ENCODE measurements at regions not wholly inside any gene's neighbourhood (a gene's known extent, or its start where the extent isn't known, plus 50 kb on each side); places are given as distances from the start of the nearest gene placed in this dataset.
A peak's percentile ranks its signal among the peaks of the same experiment; 100 is the strongest.

- DNase-seq = no peak
Observed at GRCh38 chr9:108674766-108675530, 180.8 kb downstream of the ACTL7B start.

DNA sequence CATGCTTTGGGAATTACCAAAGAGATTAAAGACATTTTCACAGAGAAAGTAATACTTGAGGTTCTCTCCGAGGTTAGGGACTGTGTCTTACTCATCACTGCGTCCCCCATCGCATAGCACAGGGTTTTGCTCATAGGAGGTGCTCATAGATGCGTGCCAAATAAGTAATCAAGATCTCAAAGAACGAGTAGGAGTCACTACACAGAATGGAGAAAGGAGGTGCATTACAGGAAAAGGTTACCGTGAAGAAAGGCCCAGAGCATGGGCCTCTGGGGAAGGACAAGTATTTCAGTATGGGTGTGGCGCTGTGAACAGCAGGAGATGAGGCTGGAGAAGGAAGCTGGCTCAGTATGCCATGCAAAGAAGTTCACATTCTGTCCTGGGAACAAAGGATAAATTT is 182.4 kb downstream of the ACTL7B start:
- DNase-seq = no peak

- peak; percentile 20 for DNase-seq
Observed at GRCh38 chr9:108672475-108673190, 183.2 kb downstream of the ACTL7B start.

- DNase-seq = peak; percentile 36
Observed at GRCh38 chr9:108671794-108672193, 184.0 kb downstream of the ACTL7B start.

DNA sequence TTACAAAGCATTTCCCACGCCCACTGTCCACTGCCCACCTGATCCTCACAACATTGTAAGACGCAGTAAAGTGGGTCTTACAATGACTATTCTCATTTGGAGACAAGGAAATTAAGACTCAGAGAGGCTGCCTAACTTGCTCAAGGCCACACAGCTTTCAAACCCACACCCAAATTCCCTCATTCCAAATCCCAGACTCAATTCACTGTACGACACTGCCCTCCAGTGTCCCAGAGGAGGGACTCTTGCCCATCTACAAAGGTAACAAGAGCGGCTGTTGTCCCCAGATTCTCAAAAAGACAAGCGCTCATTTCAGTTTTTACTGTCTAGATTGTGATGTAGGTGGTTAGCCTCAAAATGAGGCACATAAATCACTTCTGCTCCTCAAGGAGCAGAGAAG is 184.6 kb downstream of the ACTL7B start:
- peak; percentile 11 for DNase-seq

DNA sequence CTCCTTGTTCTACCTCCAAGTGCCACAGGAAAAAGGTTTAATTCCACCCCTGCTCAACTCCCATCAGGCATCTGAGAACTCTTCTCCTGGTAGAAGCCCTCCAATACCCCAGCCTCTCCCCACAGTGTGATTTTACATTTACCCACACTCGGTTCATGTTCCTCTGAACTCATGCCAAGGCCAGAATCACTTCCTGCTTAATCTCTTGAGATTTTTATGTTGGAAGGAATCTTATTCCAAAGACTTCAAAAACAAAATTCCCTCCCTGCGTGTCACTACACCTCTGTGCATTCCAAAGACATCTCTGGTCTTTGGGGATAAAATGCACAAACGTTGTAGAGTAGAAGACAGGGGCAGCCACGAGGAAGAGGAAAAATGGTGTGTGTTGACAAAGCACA is 186.8 kb downstream of the ACTL7B start:
- no peak for DNase-seq

- DNase-seq = no peak
Observed at GRCh38 chr9:108668191-108668937, 187.4 kb downstream of the ACTL7B start.

- no peak for DNase-seq
Observed at GRCh38 chr9:108666240-108666784, 189.5 kb downstream of the ACTL7B start.

DNA sequence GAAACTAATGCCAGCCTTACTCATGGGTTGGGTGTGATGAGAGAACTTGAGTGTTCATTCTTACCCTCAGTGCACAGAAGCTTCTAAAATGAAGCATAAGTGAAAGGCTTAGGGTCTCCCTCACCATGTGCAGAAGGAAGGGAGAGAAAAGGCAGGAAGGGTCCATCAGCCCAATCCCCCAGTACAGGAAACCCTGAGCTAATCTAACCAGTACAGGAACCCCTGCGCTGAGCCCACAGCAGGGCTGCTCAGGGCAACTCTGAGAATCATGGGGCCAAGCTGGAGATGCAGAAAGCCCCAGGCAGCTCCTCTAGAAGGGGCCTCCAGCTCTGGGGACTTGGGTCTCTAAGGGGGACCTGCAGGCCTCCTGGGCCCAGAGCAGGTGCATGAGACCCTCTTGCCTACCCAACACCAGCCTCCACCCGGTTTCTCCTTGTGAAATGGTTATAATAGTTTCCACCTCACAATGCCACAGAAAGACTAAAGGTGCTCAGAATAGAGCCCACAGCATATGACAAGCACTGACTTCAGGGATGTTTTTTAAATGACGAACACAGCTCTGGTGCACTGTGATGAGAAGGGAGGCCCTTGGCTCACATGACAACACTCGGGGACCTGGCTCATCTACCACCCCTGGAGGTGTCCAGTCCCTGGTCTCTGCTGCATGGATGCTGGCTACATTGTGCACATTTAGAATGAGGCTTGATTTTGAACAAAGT is 190.1 kb downstream of the ACTL7B start:
- no peak for DNase-seq

DNA sequence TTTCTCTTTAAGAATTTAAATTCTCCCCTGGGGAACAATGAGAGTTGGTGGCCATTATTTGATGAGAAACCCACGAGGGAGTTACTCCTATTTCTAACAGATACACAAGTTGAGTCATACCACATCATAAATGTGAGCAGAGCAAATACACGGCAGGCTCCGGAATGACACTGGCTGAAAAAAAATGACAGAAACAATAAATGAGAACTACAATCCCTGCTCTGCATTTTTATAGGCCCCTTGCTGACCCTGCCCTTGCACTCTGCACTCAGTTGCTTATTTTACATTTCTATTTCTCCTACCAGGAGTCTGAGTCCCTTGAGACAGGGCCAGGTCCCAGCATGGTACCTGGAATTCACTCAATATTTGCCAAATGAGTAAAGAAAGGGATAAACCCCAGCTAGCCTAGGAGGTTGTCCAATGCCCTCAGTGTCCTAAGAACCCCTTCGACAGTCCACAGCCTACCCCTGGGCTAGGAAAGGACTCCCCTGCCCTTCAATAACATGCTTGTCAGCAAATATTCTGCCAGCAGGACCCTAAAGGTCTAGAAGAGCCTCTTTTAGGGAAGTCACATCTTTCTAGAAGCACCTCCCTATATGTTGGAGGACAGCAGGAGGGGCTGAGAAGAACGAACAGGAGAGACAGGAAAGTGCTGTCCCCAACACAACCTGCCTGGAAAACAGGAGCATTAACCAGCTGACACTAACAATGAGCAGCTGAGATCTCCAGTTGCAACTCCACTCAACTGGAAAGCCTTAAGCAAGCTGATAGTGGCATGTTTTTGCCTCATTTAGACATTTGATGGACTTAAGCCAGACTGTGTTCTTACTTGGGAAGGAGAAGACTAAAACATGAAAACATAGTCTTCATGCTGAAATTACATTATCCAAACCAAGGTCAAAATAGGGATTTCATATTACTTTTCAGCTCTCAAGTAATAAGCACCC is 191.2 kb downstream of the ACTL7B start:
- DNase-seq = peak; percentile 62

GRCh38 chr9:108663422-108663821 is 192.4 kb downstream of the ACTL7B start:
- DNase-seq = no peak

- no peak for DNase-seq
Observed at GRCh38 chr9:108662956-108663355, 192.8 kb downstream of the ACTL7B start.

DNA sequence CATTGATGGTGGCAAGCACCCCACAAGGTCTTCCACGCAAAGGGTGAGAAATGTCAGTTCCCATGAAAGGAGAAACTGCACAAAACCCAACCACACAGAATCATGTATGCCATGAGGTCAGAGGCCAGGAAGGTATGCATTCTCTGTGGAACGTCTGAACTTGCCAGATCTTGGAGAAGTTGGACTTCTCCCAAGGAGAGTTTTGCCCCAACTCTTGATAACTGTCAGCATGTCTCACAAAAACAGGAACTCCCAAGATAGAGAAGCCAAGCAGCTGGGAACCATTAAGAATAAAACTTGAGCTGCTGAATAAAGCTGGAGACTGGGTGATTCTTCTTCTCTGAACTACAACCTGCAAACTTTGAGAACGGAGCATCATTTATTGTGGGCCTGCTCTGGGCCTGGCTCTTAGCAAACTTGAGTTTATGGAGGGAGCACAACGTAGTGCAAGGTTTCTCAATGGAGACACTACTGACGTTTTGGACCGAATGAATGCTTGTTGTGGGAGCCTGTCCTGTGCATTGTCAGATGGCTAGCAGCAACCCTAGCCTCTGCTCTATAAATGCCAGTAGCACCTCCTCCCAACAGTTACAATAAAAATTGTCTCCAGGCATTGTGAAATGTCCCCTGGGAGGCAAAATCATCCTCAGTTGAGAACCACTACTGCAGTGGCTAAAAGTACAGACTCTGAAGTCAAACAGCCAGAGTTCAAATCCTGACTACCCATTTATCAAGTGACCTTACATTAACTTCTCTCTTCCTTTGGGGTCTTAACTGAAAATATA is 193.5 kb downstream of the ACTL7B start:
- no peak for DNase-seq

- DNase-seq = no peak
Observed at GRCh38 chr9:108656566-108656965, 199.2 kb downstream of the ACTL7B start.

DNA sequence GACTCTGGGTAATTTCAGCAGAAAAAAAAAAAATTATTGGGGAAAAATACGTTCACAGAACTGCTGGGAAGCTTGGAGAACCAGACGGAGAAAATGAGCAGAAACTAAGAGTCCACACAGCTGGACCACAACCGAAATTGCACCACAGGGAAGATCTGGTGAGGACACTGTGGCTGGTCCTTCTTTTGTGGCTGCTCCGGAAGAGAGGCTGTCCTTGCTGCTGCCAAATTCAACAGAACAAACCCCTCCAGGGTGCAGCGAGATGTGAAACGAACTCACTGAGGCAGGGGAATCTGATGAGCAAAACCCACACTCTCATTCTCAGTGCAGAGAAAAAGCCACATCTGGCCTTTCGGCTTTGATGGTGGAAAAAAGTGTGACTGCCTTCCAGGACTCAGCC is 200.0 kb downstream of the ACTL7B start:
- no peak for DNase-seq

GRCh38 chr9:108654566-108654965 is 201.2 kb downstream of the ACTL7B start:
- DNase-seq = no peak

- no peak for DNase-seq
Observed at GRCh38 chr9:108652851-108653250, 202.9 kb downstream of the ACTL7B start.

- DNase-seq = no peak
Observed at GRCh38 chr9:108650826-108651225, 205.0 kb downstream of the ACTL7B start.

- no peak for DNase-seq
Observed at GRCh38 chr9:108645520-108645919, 210.3 kb downstream of the ACTL7B start.

GRCh38 chr9:108643731-108644510 is 211.9 kb downstream of the ACTL7B start:
- no peak for DNase-seq

Data from eye (tissue), 1 donor.